ENCODE measurements at regions not wholly inside any gene's neighbourhood (a gene's known extent, or its start where the extent isn't known, plus 50 kb on each side); places are given as distances from the start of the nearest gene placed in this dataset.
A peak's percentile ranks its signal among the peaks of the same experiment; 100 is the strongest.

DNA sequence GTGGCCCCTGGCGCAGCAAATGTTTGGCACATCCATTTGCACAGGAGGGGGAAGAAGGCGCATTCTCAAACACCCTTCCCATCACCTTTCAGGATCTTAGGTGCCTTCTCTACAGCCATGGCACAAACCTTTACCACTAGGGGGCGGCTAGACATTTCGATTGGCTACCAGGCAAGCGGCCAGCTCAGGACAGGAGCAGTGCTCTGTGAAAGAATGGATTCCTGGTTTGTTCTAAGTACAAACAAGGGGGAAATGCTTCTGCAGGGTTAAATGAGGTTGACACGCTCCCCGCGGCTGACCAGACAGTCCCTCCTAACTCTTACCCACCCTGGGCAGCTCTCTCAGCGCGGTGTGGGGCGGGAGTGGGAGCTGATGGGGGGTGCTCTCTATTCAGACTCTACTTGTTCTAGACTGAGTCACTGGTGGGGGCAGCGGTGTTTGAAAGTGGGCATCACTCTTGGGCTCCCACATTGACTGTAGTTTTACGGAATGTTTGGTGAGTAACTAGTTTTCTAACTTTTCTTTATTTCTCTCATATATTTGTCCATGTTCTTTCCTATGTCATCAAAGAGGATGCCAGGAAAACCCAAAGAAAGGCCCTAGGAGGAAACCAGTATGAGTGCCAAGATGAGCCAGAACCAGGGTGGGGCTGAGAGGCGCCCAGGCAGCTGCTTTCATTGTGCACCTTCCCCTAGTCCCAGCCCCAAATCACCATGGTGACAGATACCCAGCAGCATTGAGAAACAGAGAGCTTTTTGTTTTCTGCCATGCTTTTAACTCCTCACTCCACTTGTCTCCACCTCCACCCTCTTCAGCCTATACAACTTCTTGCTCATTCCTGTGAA lies 61.4 kb upstream of the GPR158 start:
- peak in 1 of 2 donors; percentile 5 for DNase-seq (ENCODE audit: low read depth in 2 of 2)

DNA sequence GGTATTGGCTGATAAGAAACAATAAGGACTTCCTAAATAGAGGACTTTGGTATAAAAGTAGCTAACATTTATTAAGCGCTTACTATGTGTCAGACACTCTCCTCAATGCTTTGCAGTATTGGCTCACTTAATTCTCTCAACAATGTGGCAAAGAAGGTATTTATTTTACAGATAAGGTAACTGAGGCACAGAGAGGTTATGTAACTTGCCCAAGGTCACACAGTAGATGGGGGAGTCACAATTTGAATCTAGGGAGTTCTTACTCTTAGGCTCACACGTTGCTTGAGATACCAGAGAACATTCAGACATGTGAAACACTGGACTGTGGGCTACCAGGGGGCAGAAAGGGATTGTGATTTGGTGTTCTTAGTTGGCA lies 60.8 kb upstream of the GPR158 start:
- DNase-seq (ENCODE audit: low read depth in 2 of 2): no peak

DNA sequence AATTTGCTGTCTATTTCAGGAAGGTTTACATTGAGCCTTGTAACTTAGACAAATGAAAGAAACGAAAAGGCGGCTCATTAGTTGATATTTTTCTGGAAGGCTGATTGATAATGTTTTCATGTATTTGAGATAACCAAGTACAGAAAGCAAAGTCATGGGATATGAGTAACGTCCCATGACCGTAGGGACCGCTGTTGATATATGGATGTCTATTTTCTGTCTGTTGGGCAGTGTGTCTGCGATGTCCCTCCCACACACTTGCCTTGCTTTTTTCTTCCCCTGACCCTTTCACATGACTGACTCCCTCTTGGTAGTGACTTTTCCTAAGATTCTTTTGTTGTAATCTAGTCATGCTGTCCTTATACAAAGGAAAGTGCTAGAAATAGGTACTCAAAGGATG lies 57.0 kb upstream of the GPR158 start:
- no peak for DNase-seq (ENCODE audit: low read depth in 2 of 2)

DNA sequence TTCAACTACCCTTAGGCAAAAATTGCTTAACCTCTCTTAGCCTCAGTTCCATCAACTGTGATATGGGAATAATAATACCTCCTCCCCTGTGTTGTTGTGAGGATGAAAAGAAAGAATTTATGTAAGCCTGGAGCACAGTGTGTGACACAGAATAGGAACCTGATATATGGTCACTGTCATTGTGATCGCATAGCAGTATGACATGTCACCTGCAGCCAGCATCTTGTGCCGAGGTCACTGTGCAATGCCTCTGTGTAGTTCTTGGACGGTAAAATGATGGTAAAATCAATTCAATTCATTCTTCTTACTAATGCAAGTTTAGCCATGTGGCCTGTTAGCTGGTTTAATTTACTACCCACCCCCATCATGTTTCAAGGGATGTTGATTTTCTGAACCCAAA lies 54.6 kb upstream of the GPR158 start:
- DNase-seq (ENCODE audit: low read depth in 2 of 2): no peak

Measured in stimulated activated CD4-positive, alpha-beta T cell treated with anti-CD3 and anti-CD28 coated beads, Interleukin-1b, Interleukin-23, amount 100 ng/mL, for 4 hours (primary cell).